ENCODE measurements at regions not wholly inside any gene's neighbourhood (a gene's known extent, or its start where the extent isn't known, plus 50 kb on each side); places are given as distances from the start of the nearest gene placed in this dataset.

DNA sequence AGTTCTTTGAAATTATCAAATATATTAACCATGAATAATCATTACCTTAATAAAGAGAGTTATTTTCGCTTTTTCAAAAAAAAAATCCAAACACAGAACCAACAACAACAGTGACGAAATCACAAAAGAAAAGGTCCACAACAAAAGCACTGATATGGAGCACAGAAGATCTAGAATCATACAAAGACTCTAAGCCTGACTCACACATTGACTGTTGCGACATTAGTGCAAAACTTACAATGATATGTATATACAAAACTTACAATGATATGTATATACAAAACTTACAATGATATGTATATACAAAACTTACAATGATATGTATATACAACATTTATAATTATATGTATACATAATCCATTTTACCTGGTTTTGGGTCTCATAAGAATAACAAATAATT lies 117.7 kb downstream of the USP22 start:
- peak; percentile 82 for TF ChIP-seq CEBPB (tag; IDR thresholded peaks at IDR 0.05)
- no peak for TF ChIP-seq ZKSCAN8 (CRISPR knock-in tag; IDR thresholded peaks at IDR 0.05)
- TF ChIP-seq ARHGAP35 (IDR thresholded peaks at IDR 0.05; ENCODE audit: partially characterized antibody) = no peak
- TF ChIP-seq, protein P1, sequence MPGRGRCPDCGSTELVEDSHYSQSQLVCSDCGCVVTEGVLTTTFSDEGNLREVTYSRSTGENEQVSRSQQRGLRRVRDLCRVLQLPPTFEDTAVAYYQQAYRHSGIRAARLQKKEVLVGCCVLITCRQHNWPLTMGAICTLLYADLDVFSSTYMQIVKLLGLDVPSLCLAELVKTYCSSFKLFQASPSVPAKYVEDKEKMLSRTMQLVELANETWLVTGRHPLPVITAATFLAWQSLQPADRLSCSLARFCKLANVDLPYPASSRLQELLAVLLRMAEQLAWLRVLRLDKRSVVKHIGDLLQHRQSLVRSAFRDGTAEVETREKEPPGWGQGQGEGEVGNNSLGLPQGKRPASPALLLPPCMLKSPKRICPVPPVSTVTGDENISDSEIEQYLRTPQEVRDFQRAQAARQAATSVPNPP (IDR thresholded peaks at IDR 0.05; ENCODE audit: borderline replicate concordance, insufficient read depth, insufficient read length) = no peak
- TF ChIP-seq MECOM (CRISPR knock-in tag; IDR thresholded peaks at IDR 0.05) = no peak
- no peak for TF ChIP-seq U2AF2 (optimal IDR thresholded peaks at IDR 0.05; ENCODE audit: low read depth, low read length)
- no TSS peak for BruUV-seq (replicated peaks)
- no peaks in the 10 kb centered on the region for H3K9me1 ChIP-seq (ENCODE audit: control insufficient read depth, insufficient read depth, low read length)
- H3K79me2 ChIP-seq (ENCODE audit: control insufficient read depth, insufficient read depth, low read length) = peaks cover 9% of the 10 kb centered on the region
- H3K4me1 ChIP-seq (replicated peaks in 1 of 2; ENCODE audit: control insufficient read depth in 2 of 2, insufficient read depth in 2 of 2, low read length in 2 of 2) = peaks cover 0 to 4% of the 10 kb centered on the region in 2 experiments; a peak in 2 of 5 replicates
- H4K20me1 ChIP-seq (replicated peaks; ENCODE audit: control insufficient read depth, insufficient read depth, low read length) = no peaks in the 10 kb centered on the region; the same call in 1 of the 2 replicates
- ATAC-seq = no peak
- peaks cover 8% of the 10 kb centered on the region; the same call in 1 of the 3 replicates for H3K36me3 ChIP-seq (ENCODE audit: control insufficient read depth, insufficient read depth, low read length)
- H3K27me3 ChIP-seq (ENCODE audit: control insufficient read depth in 2 of 2, insufficient read depth in 2 of 2, low read length in 2 of 2) = no peaks in the 10 kb centered on the region
- H3K9ac ChIP-seq (ENCODE audit: insufficient read depth in 1 of 2, low read depth in 2 of 2, low read length in 2 of 2) = no peak overlapping the region
- no peak for DNase-seq (ENCODE audit: extremely low read depth in 1 of 4, low spot score in 3 of 4)
- ChIA-PET POLR2A (no interaction called here), CTCF (ENCODE audit: low intra/inter-chr PET ratio) (no interaction called here)
- H3K27ac ChIP-seq (ENCODE audit: extremely low read depth, low read depth, low read length) = no peak overlapping the region
- H2AFZ ChIP-seq (ENCODE audit: low read depth, low read length) = no peak overlapping the region
- in situ Hi-C loops (cut with MboI) (no loop called here), intact Hi-C loops (cut with micrococcal nuclease) (no loop called here)
- no peaks in the 10 kb centered on the region for H3K9me3 ChIP-seq (replicated peaks; ENCODE audit: control insufficient read depth, insufficient read depth, low read depth, low read length)
- no peak overlapping the region for H3K4me2 ChIP-seq (ENCODE audit: insufficient read depth, low read length)
- no peak overlapping the region for H3K4me3 ChIP-seq
- 34% methylated on average over 3 of the region's 3 CpGs for WGBS (ENCODE audit: insufficient coverage, low coverage, missing lambda C conversion rate)
- FAIRE-seq = no peak
